ENCODE measurements at regions not wholly inside any gene's neighbourhood (a gene's known extent, or its start where the extent isn't known, plus 50 kb on each side); places are given as distances from the start of the nearest gene placed in this dataset.

DNA sequence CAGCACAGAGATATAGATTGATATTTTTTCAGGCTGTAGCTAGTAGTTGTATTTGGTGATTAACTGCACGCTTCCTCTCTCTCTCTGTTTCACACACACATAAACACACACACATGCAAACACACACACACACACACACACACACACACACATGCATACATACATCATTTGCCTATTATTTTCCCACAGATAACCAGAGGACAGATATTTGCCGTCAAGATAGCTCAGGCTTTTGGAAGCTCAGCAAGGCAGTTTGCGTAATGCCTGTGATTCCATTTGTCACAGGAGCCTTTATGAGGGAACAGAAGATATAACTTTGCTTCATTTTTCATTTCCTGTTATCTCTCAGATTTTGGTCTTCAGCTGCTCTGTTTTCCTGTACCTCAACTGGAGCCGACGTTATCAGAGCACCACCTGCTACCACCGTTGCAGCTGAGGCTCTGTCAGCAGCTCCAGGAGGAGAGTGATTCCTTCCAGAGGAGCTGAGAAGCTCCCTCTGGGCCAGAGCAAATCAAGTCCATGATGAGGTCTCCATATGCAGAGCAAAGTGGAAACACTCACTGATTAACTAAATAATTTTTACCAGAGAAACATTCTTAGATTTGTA is 341.9 kb upstream of the PIK3C3 start:
- no peak overlapping the region for H3K27ac Mint-ChIP-seq (ENCODE audit: low read depth, unreplicated experiment)
- peaks cover 13% of the 10 kb centered on the region for H3K9me3 Mint-ChIP-seq (ENCODE audit: unreplicated experiment)
- no peak overlapping the region for H3K4me3 Mint-ChIP-seq (ENCODE audit: unreplicated experiment)
- no peak for TF ChIP-seq CTCF (IDR thresholded peaks at IDR 0.05; ENCODE audit: unreplicated experiment)
- H3K4me1 Mint-ChIP-seq (ENCODE audit: insufficient read depth, unreplicated experiment), result no peaks in the 10 kb centered on the region
- ChIA-PET POLR2A (no interaction called here), CTCF (no interaction called here)
- DNase-seq (ENCODE audit: unreplicated experiment), result no peak
- no peaks in the 10 kb centered on the region for H3K36me3 Mint-ChIP-seq (ENCODE audit: insufficient read depth, unreplicated experiment)
- intact Hi-C loops (cut with micrococcal nuclease), result no loop called here
- BruUV-seq (replicated peaks), result no TSS peak
- H3K27me3 Mint-ChIP-seq (ENCODE audit: insufficient read depth, unreplicated experiment), result peaks cover 29% of the 10 kb centered on the region

- intact Hi-C loops (cut with micrococcal nuclease), result no loop called here
- POLR2A ChIA-PET, result no interaction called here
- Mint-ChIP-seq H3K36me3 (ENCODE audit: insufficient read depth, unreplicated experiment) (no peaks in the 10 kb centered on the region), H3K27ac (ENCODE audit: low read depth, unreplicated experiment) (no peak overlapping the region), H3K4me3 (ENCODE audit: unreplicated experiment) (no peak overlapping the region), H3K9me3 (ENCODE audit: unreplicated experiment) (peaks cover 13% of the 10 kb centered on the region), H3K27me3 (ENCODE audit: insufficient read depth, unreplicated experiment) (peaks cover 16% of the 10 kb centered on the region), H3K4me1 (ENCODE audit: insufficient read depth, unreplicated experiment) (no peaks in the 10 kb centered on the region)
- TF ChIP-seq CTCF (IDR thresholded peaks at IDR 0.05; ENCODE audit: unreplicated experiment), result no peak
- no TSS peak for BruUV-seq (replicated peaks)
- CTCF ChIA-PET, result no interaction called here
- no peak for DNase-seq (ENCODE audit: unreplicated experiment)
Observed at GRCh38 chr18:41604964-41605363, 350.1 kb upstream of the PIK3C3 start.

- ChIA-PET CTCF (no interaction called here), POLR2A (no interaction called here)
- H3K9me3 Mint-ChIP-seq (ENCODE audit: unreplicated experiment), result no peaks in the 10 kb centered on the region
- intact Hi-C loops (cut with micrococcal nuclease), result no loop called here
- DNase-seq (ENCODE audit: unreplicated experiment), result no peak
- peaks cover 12% of the 10 kb centered on the region for H3K27me3 Mint-ChIP-seq (ENCODE audit: insufficient read depth, unreplicated experiment)
- no peaks in the 10 kb centered on the region for H3K36me3 Mint-ChIP-seq (ENCODE audit: insufficient read depth, unreplicated experiment)
- H3K4me1 Mint-ChIP-seq (ENCODE audit: insufficient read depth, unreplicated experiment), result no peaks in the 10 kb centered on the region
- H3K4me3 Mint-ChIP-seq (ENCODE audit: unreplicated experiment), result no peak overlapping the region
- no TSS peak for BruUV-seq (replicated peaks)
- H3K27ac Mint-ChIP-seq (ENCODE audit: low read depth, unreplicated experiment), result no peak overlapping the region
- no peak for TF ChIP-seq CTCF (IDR thresholded peaks at IDR 0.05; ENCODE audit: unreplicated experiment)
Observed at GRCh38 chr18:41602034-41602433, 353.0 kb upstream of the PIK3C3 start.

- DNase-seq (ENCODE audit: unreplicated experiment), result no peak
- Mint-ChIP-seq H3K27me3 (ENCODE audit: insufficient read depth, unreplicated experiment) (peaks cover 15% of the 10 kb centered on the region), H3K4me1 (ENCODE audit: insufficient read depth, unreplicated experiment) (no peaks in the 10 kb centered on the region), H3K4me3 (ENCODE audit: unreplicated experiment) (no peak overlapping the region), H3K27ac (ENCODE audit: low read depth, unreplicated experiment) (no peak overlapping the region), H3K36me3 (ENCODE audit: insufficient read depth, unreplicated experiment) (no peaks in the 10 kb centered on the region), H3K9me3 (ENCODE audit: unreplicated experiment) (no peaks in the 10 kb centered on the region)
- intact Hi-C loops (cut with micrococcal nuclease), result no loop called here
- ChIA-PET CTCF (interaction anchor here (0.6 to 1.8 kb wide), 4 partner anchors 10 to 307 kb away, joined by 3 to 6 read pairs (median 4); no protein-coding TSS in a partner anchor), POLR2A (interaction anchor here (0.6 kb wide), 1 partner anchor 400 kb away, joined by 3 read pairs; no protein-coding TSS in a partner anchor)
- TF ChIP-seq CTCF (IDR thresholded peaks at IDR 0.05; ENCODE audit: unreplicated experiment), result no peak
- no TSS peak for BruUV-seq (replicated peaks)
Observed at GRCh38 chr18:41600693-41601391, 354.2 kb upstream of the PIK3C3 start.

Measured in MCF 10A (cell line).